GM23338 (cell line): ENCODE measurements at regions not wholly inside any gene's neighbourhood (a gene's known extent, or its start where the extent isn't known, plus 50 kb on each side); places are given as distances from the start of the nearest gene placed in this dataset.

ENCODE experiments used
- ATAC-seq: fragments of 200-7000 bp; cut with Tn5 transposase; 3 replicates; pipeline ENCODE4 v1.9.1; 2020
- DNase-seq: peaks from one replicate; pipeline ENCODE4 v3.0.0-alpha.2; 2015; ENCODE audit warnings: low spot score
- H2AFZ ChIP-seq: fragments of 200-600 bp; sonication (generic); 2 replicates; pipeline ENCODE4 v1.8.0; 2016; ENCODE audit warnings: antibody characterized with exemption, mild to moderate bottlenecking, moderate library complexity
- H3F3A ChIP-seq: fragments of 200-600 bp; sonication (generic); replicated peaks from 2 replicates; pipeline ENCODE4 v1.8.0; 2017; ENCODE audit warnings: antibody characterized with exemption, mixed run types, low read depth
- H3K27ac ChIP-seq: fragments of 200-600 bp; sonication (generic); 2 replicates; pipeline ENCODE4 v1.6.1; 2016; ENCODE audit warnings: low read depth
- H3K27me3 ChIP-seq: fragments of 200-600 bp; sonication (generic); 2 replicates; pipeline ENCODE4 v1.8.0; 2016; ENCODE audit warnings: mild to moderate bottlenecking, mixed run types, moderate library complexity; ENCODE audit not compliant: insufficient read depth
- H3K36me3 ChIP-seq: fragments of 200-600 bp; sonication (generic); 2 replicates; pipeline ENCODE4 v1.8.0; 2016; ENCODE audit warnings: mild to moderate bottlenecking; ENCODE audit not compliant: insufficient read depth
- H3K4me1 ChIP-seq: fragments of 200-600 bp; sonication (generic); 2 replicates; pipeline ENCODE4 v1.8.0; 2016; ENCODE audit warnings: mild to moderate bottlenecking, moderate library complexity; ENCODE audit not compliant: insufficient read depth
- H3K4me2 ChIP-seq: fragments of 200-600 bp; sonication (generic); 2 replicates; pipeline ENCODE4 v1.7.1; 2017; ENCODE audit warnings: mixed run types
- H3K4me3 ChIP-seq: fragments of 200-600 bp; sonication (generic); 2 replicates; pipeline ENCODE4 v1.6.1; 2016; ENCODE audit warnings: mixed run types
- H3K79me2 ChIP-seq: fragments of 200-600 bp; sonication (generic); replicated peaks from 2 replicates; pipeline ENCODE4 v1.8.0; 2017; ENCODE audit warnings: mild to moderate bottlenecking; ENCODE audit not compliant: insufficient read depth
- H3K9me2 ChIP-seq: fragments of 200-600 bp; sonication (generic); 2 replicates; pipeline ENCODE4 v1.8.0; 2017; ENCODE audit not compliant: insufficient read depth
- H4K20me1 ChIP-seq: fragments of 200-600 bp; sonication (generic); replicated peaks from 2 replicates; pipeline ENCODE4 v1.8.0; 2017; ENCODE audit warnings: mild to moderate bottlenecking; ENCODE audit not compliant: insufficient read depth
- H3K27ac Mint-ChIP-seq: 2 replicates; pipeline ENCODE4 v1.8.0; 2020; ENCODE audit warnings: inconsistent platforms, mild to moderate bottlenecking, moderate library complexity, mixed read lengths
- H3K27me3 Mint-ChIP-seq: 3 replicates; pipeline ENCODE4 v1.8.0; 2022; ENCODE audit warnings: low read depth, mild to moderate bottlenecking, moderate library complexity, mixed read lengths, inconsistent platforms; ENCODE audit not compliant: insufficient read depth, poor library complexity
- H3K36me3 Mint-ChIP-seq: 3 replicates; pipeline ENCODE4 v1.8.0; 2021; ENCODE audit warnings: low read depth, mild to moderate bottlenecking, inconsistent platforms, moderate library complexity, mixed read lengths
- H3K4me1 Mint-ChIP-seq: 3 replicates; pipeline ENCODE4 v1.8.0; 2020; ENCODE audit warnings: mild to moderate bottlenecking, inconsistent platforms, mixed read lengths
- H3K4me3 Mint-ChIP-seq: 3 replicates; pipeline ENCODE4 v1.8.0; 2021; ENCODE audit warnings: moderate library complexity, mild to moderate bottlenecking, inconsistent platforms, mixed read lengths
- H3K9me3 Mint-ChIP-seq: 3 replicates; pipeline ENCODE4 v1.8.0; 2020; ENCODE audit warnings: moderate library complexity, mild to moderate bottlenecking, inconsistent platforms, mixed read lengths
- CTCF ChIP-seq, 2 experiments: fragments of 200-600 bp in 1 of 2; sonication (generic) in 1 of 2; conservative IDR thresholded peaks; 2 replicates each; pipeline versions ENCODE4 v1.5.1 to v1.6.1; 2016 to 2017; ENCODE audit warnings: antibody characterized with exemption in 2 of 2, low read depth in 2 of 2, mild to moderate bottlenecking in 2 of 2, moderate library complexity in 1 of 2
- EZH2 ChIP-seq: fragments of 200-600 bp; sonication (generic); IDR thresholded peaks from one replicate; pipeline ENCODE4 v1.8.0; 2017; ENCODE audit warnings: antibody characterized with exemption, mild to moderate bottlenecking, low read depth; ENCODE audit not compliant: unreplicated experiment
- EZH2phosphoT487 ChIP-seq: fragments of 200-600 bp; sonication (generic); IDR thresholded peaks from one replicate; pipeline ENCODE4 v1.8.1; 2018; ENCODE audit warnings: antibody characterized with exemption; ENCODE audit not compliant: unreplicated experiment
- JUNB ChIP-seq: IDR thresholded peaks from one replicate; pipeline ENCODE4 v1.6.1; 2016; ENCODE audit warnings: antibody characterized with exemption; ENCODE audit not compliant: unreplicated experiment
- NANOG ChIP-seq: IDR thresholded peaks from 2 replicates; pipeline ENCODE4 v1.6.1; 2016; ENCODE audit warnings: antibody characterized with exemption, borderline replicate concordance
- POLR2AphosphoS5 ChIP-seq: IDR thresholded peaks from 2 replicates; pipeline ENCODE4 v1.6.1; 2016; ENCODE audit warnings: antibody characterized with exemption, low read depth
- REST ChIP-seq: IDR thresholded peaks from one replicate; pipeline ENCODE4 v1.6.1; 2018; ENCODE audit warnings: antibody characterized with exemption; ENCODE audit not compliant: unreplicated experiment
- ZNF114 ChIP-seq: fragments of 250-450 bp; sonication (Bioruptor Pico); IDR thresholded peaks from 2 replicates; pipeline ENCODE4 v1.5.0; 2020; ENCODE audit warnings: mild to moderate bottlenecking, moderate library complexity
- ZNF331 ChIP-seq: fragments of 250-450 bp; sonication (Bioruptor Pico); IDR thresholded peaks from 2 replicates; pipeline ENCODE4 v1.5.0; 2020; ENCODE audit warnings: low read depth, mild to moderate bottlenecking, moderate library complexity

- no peak for TF ChIP-seq REST
- no peak for TF ChIP-seq NANOG
- no peak for TF ChIP-seq POLR2AphosphoS5
- no peak for TF ChIP-seq ZNF331 (CRISPR knock-in tag)
- no peak for TF ChIP-seq EZH2phosphoT487
Measured at GRCh38 chr12:116399055-116399454, 121.6 kb upstream of the MED13L start (continued).

GRCh38 chr12:116400636-116401372 lies 123.3 kb upstream of the MED13L start:
- no peaks in the 10 kb centered on the region for H3K4me1 Mint-ChIP-seq
- no peak for ATAC-seq

GRCh38 chr12:116401565-116401964 lies 124.1 kb upstream of the MED13L start:
- no peak overlapping the region for H3K27ac ChIP-seq
- no peak overlapping the region for H3K4me3 Mint-ChIP-seq
- H3K27me3 ChIP-seq, result no peaks in the 10 kb centered on the region
- no peaks in the 10 kb centered on the region for H4K20me1 ChIP-seq
- H3K9me3 Mint-ChIP-seq, result peaks cover 3% of the 10 kb centered on the region; the same call in 1 of the 3 replicates
- H3K4me3 ChIP-seq, result no peak overlapping the region
- H3K4me1 Mint-ChIP-seq, result peaks cover 2% of the 10 kb centered on the region
- DNase-seq, result no peak
- no peaks in the 10 kb centered on the region for H3K36me3 Mint-ChIP-seq
- no peak overlapping the region for H3K4me2 ChIP-seq
- H2AFZ ChIP-seq, result no peak overlapping the region
- H3K27me3 Mint-ChIP-seq, result peaks cover 2% of the 10 kb centered on the region
- H3K36me3 ChIP-seq, result no peaks in the 10 kb centered on the region
- no peak for ATAC-seq
- no peaks in the 10 kb centered on the region for H3K79me2 ChIP-seq
- H3F3A ChIP-seq, result no peaks in the 10 kb centered on the region
- no peaks in the 10 kb centered on the region for H3K4me1 ChIP-seq
- no peak overlapping the region for H3K27ac Mint-ChIP-seq
- no peaks in the 10 kb centered on the region for H3K9me2 ChIP-seq
- no peak for TF ChIP-seq ZNF331 (CRISPR knock-in tag)
- no peak for TF ChIP-seq REST
- no peak for TF ChIP-seq ZNF114 (CRISPR knock-in tag)
- no peak for TF ChIP-seq CTCF (conservative IDR thresholded peaks at IDR 0.05; ENCODE audit: low read depth in 2 of 2)
- no peak for TF ChIP-seq EZH2phosphoT487
- TF ChIP-seq JUNB, result no peak
- TF ChIP-seq POLR2AphosphoS5, result no peak

More at GRCh38 chr12:116400636-116401372, 123.3 kb upstream of the MED13L start:
- H3K9me3 Mint-ChIP-seq, result peaks cover 3% of the 10 kb centered on the region; the same call in 1 of the 3 replicates
- no peak for TF ChIP-seq JUNB
- TF ChIP-seq EZH2, result no peak
- no peak for TF ChIP-seq ZNF331 (CRISPR knock-in tag)
- no peak overlapping the region for H2AFZ ChIP-seq
- no peak overlapping the region for H3K4me3 ChIP-seq
- DNase-seq, result no peak
- no peaks in the 10 kb centered on the region for H3K9me2 ChIP-seq
- H3K27ac Mint-ChIP-seq, result no peak overlapping the region
- no peak overlapping the region for H3K27ac ChIP-seq
- no peaks in the 10 kb centered on the region for H3K36me3 Mint-ChIP-seq
- H3K27me3 Mint-ChIP-seq, result peaks cover 2% of the 10 kb centered on the region
- no peak overlapping the region for H3K4me2 ChIP-seq
- H3F3A ChIP-seq, result no peaks in the 10 kb centered on the region
- no peak overlapping the region for H3K4me3 Mint-ChIP-seq
- H3K36me3 ChIP-seq, result no peaks in the 10 kb centered on the region
- no peaks in the 10 kb centered on the region for H3K4me1 ChIP-seq
- no peaks in the 10 kb centered on the region for H4K20me1 ChIP-seq
- no peaks in the 10 kb centered on the region for H3K79me2 ChIP-seq
- H3K27me3 ChIP-seq, result no peaks in the 10 kb centered on the region
